DMS79 treated with DMSO at 0.1 percent for 48 hours (cell line): ENCODE measurements at regions not wholly inside any gene's neighbourhood (a gene's known extent, or its start where the extent isn't known, plus 50 kb on each side); places are given as distances from the start of the nearest gene placed in this dataset.

Source experiments
- DNase-seq: peaks from one replicate; lab custom pipeline; 2025; lab: John Stamatoyannopoulos, UW

DNA sequence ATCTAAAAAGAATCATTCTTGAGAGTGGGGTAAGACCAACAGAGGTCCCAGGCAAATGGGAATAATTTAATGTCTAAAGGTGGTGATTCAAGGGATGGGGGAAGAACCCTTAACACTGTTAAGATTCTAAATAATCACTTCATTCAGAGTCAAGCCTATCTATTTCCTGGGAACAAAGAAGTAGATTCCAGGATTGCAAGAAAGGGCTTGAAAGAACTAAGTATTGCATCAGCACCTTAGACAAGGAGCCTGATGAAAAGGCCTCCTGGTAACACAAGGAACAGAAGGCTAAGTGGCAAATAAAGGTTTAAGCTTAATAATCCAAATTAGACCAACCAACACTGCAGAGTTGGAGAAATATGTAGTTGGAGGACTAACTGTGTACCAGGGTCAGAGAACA, 620.7 kb upstream of the BTBD3 start:
- DNase-seq, result no peak

DNA sequence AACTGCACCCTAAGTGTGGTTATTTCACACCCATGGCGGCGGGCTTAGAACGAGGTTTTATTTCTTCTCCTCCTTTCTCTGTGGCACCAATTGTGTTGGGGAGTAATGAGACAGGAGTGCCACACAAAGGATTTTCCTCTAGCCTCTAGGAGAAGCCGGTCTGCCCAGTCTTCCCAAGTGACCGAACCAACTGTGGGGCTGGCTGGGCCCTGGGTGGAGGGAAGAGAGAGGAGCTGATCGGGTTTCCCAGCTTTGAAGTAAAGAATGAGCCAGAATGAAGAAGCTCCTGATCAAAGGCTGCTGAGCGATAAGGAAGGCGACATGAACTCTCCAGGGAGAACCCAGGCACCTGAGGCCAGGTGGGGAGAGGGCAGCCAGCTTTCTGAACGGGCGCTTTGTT, 616.0 kb upstream of the BTBD3 start:
- no peak for DNase-seq

DNA sequence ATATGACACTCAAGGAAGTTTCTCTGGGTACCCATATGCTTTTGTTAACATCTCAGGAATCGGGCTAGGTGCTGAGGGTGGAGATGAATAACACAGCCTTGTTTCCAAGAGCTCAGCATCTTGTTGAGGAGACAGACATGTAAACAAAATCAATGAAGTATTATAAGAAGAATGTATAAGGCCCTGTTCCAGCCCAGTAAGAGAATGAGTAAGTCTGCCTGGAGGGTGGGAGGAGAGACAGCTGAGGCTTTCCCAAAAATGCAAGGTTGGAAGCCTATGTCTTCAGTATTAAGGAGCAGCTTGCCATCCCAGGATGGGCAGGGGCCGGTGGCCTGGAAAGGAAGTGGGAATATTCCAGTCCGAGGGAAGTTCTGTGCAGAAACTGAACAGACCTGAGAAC, 615.3 kb upstream of the BTBD3 start:
- no peak for DNase-seq

DNA sequence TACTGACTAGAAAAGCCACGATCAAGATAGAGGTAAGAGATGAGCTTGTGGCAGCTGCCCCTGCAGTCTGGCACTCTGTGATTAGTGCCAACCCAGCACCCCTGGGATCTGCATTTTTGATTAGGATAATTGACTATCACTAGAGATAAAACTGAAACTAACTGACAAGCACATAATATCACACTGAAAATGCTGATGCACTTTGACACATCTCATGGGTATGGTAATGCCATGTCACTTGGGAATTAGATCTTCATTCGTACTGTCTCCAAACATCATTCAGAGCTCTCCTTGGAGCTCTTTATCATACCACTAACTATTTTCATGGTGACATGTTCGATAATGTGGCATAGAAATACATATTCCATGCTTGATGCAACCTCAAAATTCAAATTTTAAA, 612.9 kb upstream of the BTBD3 start:
- DNase-seq, result no peak

DNA sequence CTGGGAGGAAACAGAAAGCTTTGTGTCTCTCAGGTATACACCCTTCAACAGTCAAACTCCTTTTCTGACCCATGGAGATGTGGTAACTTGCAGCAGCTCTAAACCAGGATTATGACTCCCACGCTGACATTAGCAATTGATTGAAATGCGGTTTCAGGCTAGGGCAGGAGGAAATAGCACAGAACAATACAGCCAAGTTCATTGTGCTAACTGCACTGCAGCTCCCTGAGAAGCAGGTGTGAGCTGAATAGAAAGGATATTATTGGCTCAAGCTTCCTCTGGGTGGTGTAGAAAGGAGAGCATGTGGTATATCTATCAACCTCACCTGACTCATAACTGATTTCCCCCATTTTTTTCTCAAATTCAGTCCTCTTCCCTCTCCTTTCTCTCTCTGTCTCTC, 612.3 kb upstream of the BTBD3 start:
- no peak for DNase-seq

DNA sequence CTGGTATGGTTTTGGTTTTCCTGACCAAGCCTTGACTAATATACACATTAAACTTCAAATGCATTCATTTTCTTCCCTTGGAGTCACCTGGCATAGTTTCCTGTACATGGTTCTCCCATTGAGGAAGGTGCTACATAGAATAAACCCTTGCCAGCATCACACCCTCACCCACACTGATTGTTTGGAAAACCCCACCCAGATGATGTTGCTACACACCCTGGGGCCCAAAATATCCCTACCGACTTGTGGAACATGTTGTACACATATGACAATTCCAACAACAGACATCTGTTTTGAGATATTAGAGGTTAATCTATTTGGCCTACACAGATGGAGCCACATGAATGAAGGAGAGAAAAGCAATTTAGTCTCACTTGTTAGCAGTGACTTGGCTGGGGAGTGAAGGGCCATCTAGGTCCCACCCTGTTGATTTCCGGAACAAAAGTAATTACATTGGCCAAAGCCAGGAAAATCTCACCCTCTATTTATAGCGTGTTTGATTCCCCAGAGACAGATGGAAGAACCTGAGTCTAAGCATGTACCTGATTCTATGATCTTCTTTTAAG, 606.0 kb upstream of the BTBD3 start:
- no peak for DNase-seq

DNA sequence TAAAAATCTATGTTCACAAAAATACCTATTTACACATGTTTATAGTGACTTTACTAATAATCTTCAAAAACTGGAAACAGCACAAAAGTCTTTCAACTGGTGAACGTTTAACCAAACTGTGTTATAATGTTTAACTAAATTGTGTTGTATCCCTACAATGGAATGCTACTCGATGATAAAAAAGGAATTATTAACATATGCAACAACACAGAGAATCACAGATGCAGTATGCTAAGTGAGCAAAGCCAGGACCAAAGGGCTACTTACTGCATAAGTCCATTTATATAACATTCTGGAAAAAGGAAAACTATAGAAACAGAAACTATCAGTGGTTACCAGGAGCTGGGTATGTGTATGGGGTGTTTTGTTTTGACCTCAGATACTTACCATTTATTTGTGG, 602.2 kb upstream of the BTBD3 start:
- DNase-seq, result no peak

DNA sequence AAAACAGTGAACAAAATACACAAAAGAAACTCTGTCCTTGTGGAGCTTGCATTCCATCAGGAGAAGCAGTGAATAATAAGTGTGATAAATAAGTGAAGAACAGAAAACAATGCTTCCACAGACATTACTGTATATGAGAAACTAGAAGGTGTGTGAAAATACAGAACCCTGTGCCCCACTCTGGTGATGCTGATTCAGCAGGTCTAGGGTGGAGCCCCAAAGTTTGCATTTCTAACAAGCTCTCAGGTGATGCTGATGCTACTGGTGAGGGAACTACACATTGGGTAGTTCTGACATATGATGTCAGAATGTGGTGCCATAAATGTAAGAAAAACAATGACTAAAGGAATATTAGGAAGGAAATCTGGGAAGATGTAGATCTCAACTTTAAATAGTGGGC, 601.4 kb upstream of the BTBD3 start:
- DNase-seq, result no peak

DNA sequence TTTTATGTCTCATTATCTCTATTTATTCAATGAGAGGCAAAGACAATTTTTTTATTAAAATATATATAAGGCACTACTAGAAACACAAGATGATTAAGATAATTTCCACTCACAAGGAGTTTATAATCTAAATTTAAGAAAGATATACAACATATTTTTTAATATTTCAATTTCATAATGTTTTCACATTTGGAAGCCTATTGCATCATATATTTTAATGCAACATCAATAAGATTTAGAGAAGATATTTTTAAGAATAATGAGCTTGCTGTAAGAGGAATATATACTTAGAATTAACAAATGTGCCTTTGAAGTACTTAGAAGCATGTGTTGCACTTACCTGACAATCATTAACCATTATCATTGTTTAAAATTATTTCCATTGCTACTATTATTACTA, 597.7 kb upstream of the BTBD3 start:
- no peak for DNase-seq

DNA sequence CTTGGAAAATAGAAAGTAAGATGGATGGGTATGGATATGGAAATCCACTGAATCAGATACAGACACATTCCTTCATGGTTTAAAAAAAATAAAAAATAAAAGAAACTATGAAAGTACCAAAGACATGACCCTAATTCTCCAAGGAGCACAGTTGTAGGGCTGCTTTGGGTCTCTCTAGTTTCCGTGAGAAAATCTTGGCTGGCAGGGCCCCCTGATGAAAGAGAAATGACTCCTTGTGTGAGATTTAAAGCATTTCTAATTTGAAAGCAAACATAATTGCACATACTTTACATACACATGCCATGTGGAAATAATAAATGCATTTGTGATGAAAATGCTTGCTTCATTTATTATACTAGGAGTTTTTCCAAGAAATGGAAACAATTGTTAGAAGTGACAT, 593.9 kb upstream of the BTBD3 start:
- DNase-seq, result no peak

DNA sequence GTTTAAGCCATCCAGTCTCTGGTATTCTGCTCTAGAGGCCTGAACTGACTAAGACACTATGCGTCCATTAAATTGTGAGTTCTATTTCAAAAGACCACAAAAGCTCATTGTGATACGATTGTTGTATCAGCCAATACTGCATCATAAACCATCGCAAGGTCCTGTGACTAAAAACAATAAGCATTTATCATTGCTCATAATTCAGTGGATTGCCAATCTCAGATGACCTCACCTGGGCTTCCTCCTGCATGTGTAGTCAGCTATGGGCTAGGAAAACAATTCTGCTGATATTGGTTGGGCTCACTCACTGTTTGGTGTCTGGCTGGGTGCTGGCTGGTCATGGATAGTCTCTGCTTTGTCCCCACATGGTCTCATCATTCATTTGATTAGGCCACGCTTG, 592.7 kb upstream of the BTBD3 start:
- DNase-seq, result no peak

DNA sequence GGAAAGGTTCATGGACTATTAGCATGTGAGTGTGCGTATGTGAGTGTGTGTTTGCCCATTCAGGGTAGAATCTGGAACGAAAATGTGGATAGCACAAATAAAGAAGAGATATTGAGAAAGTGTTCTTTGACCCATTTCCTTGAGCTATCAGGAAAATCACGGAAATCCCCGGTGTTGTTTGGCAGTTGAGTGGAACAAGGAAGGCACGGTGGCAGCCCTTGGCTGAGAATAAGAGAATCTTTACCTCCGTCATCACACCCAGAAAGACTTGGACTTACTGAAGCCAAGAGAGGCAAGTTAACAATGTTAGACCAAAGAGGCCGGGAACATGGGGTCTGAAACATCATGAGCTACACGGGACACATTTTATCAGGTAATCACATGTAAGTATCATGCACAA, 588.9 kb upstream of the BTBD3 start:
- no peak for DNase-seq

DNA sequence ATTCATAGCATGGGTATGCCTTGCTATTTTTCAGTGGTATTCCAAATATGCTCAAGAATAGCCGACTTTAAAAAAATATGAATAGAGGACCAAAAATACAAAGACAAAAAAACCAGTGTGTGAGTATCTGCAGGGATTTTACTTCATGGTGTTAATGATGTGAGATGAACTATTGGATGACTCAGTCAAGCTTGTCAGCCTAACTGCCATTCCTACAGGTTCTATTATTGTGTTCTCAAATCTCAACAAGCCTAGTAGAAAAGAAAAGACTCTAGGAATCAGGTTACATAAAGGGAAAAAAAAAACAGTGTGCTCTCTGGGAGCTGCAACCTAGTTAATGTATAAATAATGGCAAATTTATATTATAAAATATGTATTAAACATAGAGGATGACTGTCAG, 588.4 kb upstream of the BTBD3 start:
- no peak for DNase-seq

DNA sequence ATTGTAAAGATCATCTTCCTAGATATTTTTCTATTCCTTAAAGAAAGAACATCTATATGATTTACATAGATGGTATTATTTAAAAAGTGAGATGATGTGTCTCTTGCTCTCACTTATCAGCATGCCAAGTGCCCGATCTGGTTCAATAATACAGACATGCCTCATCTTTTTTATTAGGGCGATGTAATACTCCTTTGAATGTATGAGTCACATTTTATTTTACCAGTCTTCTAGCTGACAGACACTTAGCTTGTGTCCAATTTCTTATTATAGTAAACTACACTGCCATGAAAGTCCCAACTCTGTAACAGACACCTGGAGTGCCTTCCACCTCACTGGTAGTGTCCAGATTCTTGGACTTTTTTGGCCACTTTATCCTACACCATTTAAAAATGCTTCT, 586.6 kb upstream of the BTBD3 start:
- DNase-seq, result no peak

DNA sequence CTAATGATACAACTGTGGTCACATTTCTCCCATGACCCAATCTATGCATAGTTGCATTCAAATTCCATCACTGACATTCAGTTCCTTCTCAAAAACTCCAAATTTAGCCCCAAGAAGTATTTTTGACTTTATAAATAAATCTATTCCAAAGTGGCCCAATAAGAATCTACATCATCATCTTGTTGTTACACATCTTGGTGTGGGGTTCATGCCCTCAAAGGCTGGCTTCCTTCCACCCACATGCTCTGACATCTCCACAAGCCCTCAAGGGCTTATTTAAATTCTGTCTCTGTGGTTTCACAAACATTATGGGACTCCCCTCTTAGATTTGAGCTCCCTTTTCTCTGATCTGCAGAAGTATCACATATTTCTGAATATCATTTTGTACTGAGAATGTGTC, 585.3 kb upstream of the BTBD3 start:
- DNase-seq, result no peak

DNA sequence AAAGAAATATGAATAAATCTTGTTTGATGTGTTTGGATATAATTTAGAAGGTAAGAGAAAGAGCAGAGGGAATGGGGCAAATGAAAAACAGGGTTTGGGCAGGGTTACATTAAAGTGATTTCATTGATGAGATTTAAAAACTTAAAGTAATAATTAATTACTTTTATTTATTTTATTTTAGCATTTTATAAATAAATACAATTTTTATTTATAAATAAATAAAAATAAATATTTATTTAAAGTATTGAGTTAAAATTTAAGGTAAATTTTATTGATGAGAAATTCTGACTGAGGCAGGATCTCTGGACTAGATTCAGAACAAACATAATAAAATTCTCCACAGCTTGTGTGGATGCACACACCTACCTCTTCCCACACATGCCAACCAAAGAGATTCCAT, 584.1 kb upstream of the BTBD3 start:
- DNase-seq, result no peak

DNA sequence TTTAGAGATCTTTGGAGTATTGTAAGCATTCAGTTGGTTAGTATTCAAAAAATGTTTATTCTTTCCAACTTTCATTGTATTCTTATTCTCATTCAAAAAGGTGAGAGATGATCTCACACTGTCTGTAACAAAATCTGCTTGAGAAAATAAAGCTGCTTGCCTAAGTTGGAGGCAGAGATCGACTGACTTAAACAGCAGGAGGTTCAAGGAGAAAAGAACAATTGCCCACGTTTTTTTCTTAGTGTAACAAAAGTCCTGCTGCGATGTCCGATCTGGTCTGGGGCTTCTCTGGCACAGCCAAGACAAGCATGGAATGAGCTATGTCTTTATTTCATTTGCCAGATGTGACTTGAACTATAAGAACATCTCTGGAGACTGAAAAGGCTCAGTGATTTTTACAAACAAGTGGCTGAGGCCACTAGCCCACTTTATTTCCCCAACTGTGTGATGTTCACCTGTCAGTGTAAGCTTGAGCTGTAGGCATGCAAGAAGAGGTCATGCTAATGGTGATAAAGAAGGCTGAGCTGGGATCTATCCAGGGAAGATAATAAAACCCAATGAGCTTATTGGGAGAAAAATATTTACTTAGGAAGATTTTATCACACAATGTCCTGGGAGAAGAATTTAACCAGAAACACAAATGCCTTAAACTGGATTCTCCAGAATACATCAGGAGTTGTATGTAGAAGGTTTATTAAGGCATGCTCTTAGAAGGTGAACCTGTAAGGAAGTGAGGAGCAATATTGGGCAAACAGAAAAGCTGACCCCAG, 580.1 kb upstream of the BTBD3 start:
- no peak for DNase-seq

DNA sequence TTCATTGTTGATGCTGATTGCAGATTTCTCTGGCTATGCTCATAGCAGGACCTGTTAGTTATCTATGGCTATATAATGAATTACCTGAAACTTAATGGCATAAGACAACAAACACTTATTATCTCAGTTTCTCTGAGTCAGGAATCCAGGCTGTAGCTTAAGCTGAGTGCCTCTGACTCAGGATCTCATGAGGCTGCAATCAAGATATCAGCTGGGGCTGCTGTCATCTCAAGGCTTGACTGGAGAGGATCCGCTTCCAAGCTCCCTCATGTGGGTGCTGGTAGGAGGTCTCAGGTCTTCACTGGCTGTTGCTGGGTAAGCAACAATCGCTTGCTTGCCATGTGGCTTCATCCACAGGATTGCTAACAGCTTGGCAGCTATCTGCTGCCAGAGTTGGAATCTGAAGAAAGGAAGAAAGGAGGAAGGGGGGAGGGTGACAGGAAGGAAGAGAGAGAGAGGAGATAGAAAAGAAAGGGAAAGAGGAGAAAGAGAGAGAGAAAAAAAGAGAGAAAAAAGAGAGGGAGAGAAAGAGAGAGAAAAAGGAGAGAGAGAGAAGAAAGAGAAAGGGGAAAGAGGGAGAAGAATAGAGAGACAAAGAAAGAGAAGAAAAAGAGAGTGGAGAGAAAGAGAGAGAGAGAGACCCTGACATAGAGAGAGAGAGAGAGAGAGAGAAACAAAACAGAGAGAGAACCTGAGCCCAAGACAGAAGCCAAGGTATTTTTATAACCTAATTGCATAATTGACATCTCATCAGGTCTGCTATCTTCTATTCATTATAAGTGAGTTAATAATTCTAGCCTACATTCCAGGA, 579.0 kb upstream of the BTBD3 start:
- DNase-seq, result no peak

DNA sequence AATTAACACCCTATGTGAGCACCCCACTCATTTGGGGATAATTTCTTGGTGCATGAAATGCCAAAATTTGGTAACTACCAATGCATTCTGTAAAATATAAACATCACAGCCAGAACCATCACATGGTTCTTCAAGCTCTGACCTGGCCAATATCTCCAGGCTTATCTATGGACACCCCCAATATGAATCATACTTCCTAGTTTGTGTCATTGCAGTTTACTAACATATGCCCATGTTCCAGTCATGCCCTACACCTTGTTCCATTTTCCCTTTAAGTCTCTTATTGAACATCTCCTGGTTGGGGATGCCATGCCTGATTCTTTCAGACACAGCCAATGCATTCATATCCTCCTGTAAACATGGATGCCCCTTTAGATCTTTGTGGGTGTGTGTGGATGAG, 572.8 kb upstream of the BTBD3 start:
- no peak for DNase-seq

DNA sequence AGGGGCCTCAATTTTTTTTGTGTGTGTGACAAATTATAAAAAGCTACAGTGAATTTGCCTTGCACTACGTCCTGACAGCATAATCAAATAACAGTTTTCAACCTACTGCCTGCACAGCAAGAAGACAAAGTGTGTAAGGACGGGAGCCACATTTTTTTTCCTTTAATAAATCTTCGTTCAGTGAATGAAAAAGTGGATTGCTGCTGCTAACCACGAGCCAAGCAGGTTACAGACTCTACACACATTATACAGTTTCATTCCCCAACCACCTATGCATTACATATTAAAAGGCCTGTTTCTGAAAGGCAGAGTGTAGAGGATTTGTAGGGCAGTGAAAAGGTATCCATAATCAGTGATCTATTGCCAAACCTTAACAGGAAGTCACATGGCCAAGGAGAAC, 570.0 kb upstream of the BTBD3 start:
- DNase-seq, result no peak

DNA sequence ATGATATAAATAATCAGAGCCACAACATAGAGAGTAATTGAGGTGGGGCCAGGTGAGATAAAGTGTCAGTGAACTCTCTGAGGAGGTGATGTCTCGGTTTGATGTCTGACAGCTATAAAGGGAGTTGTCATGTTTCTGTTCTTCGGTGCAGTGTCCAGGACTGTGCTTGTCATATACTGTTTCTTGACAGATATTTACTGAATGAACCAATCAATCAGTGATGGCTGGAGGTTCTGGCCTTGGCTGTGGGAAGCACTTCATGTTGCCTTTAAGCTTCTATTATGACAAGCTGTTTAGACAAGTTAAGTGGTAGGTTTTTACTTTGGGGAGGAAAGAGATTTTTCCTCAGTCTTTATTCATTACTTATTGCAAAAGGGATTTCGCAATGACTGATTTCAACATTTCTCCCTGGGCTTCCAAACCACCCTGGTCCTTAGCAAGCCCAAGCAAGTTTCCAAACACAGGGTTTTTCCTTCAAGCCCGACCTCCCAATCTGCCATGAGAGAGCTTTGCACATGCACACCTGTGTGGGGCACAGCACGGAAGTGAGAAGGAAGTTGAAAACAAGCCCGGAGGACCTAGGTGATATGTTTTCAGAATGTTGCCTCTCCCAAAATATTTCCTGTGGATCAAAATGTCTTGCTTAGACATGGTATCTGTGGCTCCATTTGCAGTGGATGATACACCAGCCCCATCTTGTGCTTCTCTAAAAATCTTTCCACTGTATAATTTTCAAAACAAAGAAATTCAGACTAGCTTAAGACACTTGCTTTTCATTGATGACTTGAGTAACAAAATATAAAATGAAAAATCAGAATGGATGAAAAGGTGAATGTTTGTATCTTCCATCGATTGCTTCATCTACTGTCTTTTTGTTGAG, 567.3 kb upstream of the BTBD3 start:
- DNase-seq, result peak; percentile 37

DNA sequence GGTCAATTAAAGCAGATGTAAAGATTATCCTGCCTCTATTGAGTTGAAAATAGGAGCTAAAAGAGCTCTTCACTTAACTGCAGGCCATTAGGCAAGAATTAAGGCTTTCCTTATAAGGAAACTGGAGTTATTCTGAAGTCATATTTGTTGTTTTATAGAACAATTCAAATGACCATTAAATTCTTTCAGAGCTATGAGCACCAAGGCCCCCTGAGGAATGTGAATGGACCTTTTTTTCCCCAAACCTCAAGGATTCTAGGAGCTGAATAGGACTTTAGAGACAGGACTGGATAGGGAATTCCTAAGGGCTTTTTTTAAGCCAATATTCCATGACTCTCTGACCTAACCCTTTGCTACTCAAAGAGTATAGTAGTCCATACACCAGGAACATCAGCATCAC, 565.7 kb upstream of the BTBD3 start:
- peak; percentile 88 for DNase-seq
